ENCODE measurements at regions not wholly inside any gene's neighbourhood (a gene's known extent, or its start where the extent isn't known, plus 50 kb on each side); places are given as distances from the start of the nearest gene placed in this dataset.

GRCh38 chr3:86245360-86245759 is 745.6 kb downstream of the VGLL3 start:
- Mint-ChIP-seq H3K4me3 (no peak overlapping the region), H3K27me3 (no peaks in the 10 kb centered on the region), H3K4me1 (no peaks in the 10 kb centered on the region), H3K36me3 (no peaks in the 10 kb centered on the region), H3K27ac (no peak overlapping the region), H3K9me3 (peaks cover 0 to 10% (median 2%) of the 10 kb centered on the region in 7 donors)
- no peak for ATAC-seq (ENCODE audit: low read depth in 2 of 2)
- DNase-seq, result no peak

- ATAC-seq (ENCODE audit: low read depth in 2 of 2), result no peak
- peaks cover 0 to 10% (median 2%) of the 10 kb centered on the region in 7 donors for H3K9me3 Mint-ChIP-seq
- no peaks in the 10 kb centered on the region for H3K36me3 Mint-ChIP-seq
- DNase-seq, result no peak
- no peak overlapping the region for H3K27ac Mint-ChIP-seq
- H3K4me1 Mint-ChIP-seq, result no peaks in the 10 kb centered on the region
- H3K4me3 Mint-ChIP-seq, result no peak overlapping the region
- H3K27me3 Mint-ChIP-seq, result no peaks in the 10 kb centered on the region
Observed at GRCh38 chr3:86244905-86245304, 746.0 kb downstream of the VGLL3 start.

GRCh38 chr3:86239946-86240345 is 751.0 kb downstream of the VGLL3 start:
- DNase-seq, result no peak
- H3K4me3 Mint-ChIP-seq, result no peak overlapping the region

GRCh38 chr3:86234506-86235254 is 756.3 kb downstream of the VGLL3 start:
- no peak for DNase-seq
- H3K27ac Mint-ChIP-seq, result no peak overlapping the region
- no peaks in the 10 kb centered on the region for H3K4me1 Mint-ChIP-seq
- no peaks in the 10 kb centered on the region for H3K27me3 Mint-ChIP-seq
- no peak for ATAC-seq (ENCODE audit: low read depth in 2 of 2)
- no peaks in the 10 kb centered on the region for H3K36me3 Mint-ChIP-seq
- H3K9me3 Mint-ChIP-seq, result no peaks in the 10 kb centered on the region
- H3K4me3 Mint-ChIP-seq, result no peak overlapping the region

More at GRCh38 chr3:86239946-86240345, 751.0 kb downstream of the VGLL3 start:
- Mint-ChIP-seq H3K4me1 (no peaks in the 10 kb centered on the region), H3K36me3 (no peaks in the 10 kb centered on the region), H3K27me3 (no peaks in the 10 kb centered on the region), H3K27ac (no peak overlapping the region), H3K9me3 (no peaks in the 10 kb centered on the region)
- no peak for ATAC-seq (ENCODE audit: low read depth in 2 of 2)

GRCh38 chr3:86230762-86231161 is 760.2 kb downstream of the VGLL3 start:
- no peaks in the 10 kb centered on the region for H3K4me1 Mint-ChIP-seq
- H3K27me3 Mint-ChIP-seq, result no peaks in the 10 kb centered on the region
- DNase-seq (no peak), ATAC-seq (ENCODE audit: low read depth in 2 of 2) (no peak)
- peaks cover 0 to 2% (median 0%) of the 10 kb centered on the region in 7 donors for H3K9me3 Mint-ChIP-seq
- H3K4me3 Mint-ChIP-seq, result no peak overlapping the region
- H3K27ac Mint-ChIP-seq, result no peak overlapping the region
- H3K36me3 Mint-ChIP-seq, result no peaks in the 10 kb centered on the region

GRCh38 chr3:86229775-86230094 is 761.2 kb downstream of the VGLL3 start:
- no peaks in the 10 kb centered on the region for H3K36me3 Mint-ChIP-seq
- H3K4me1 Mint-ChIP-seq, result no peaks in the 10 kb centered on the region
- ATAC-seq (ENCODE audit: low read depth in 2 of 2), result no peak
- no peak overlapping the region for H3K27ac Mint-ChIP-seq
- DNase-seq, result no peak
- H3K4me3 Mint-ChIP-seq, result no peak overlapping the region
- H3K27me3 Mint-ChIP-seq, result no peaks in the 10 kb centered on the region
- peaks cover 0 to 2% (median 0%) of the 10 kb centered on the region in 7 donors for H3K9me3 Mint-ChIP-seq

- Mint-ChIP-seq H3K4me3 (no peak overlapping the region), H3K27me3 (no peaks in the 10 kb centered on the region), H3K4me1 (no peaks in the 10 kb centered on the region), H3K36me3 (no peaks in the 10 kb centered on the region), H3K27ac (no peak overlapping the region), H3K9me3 (peaks cover 0 to 2% (median 0%) of the 10 kb centered on the region in 7 donors)
- ATAC-seq (ENCODE audit: low read depth in 2 of 2), result no peak
- no peak for DNase-seq
Observed at GRCh38 chr3:86229086-86229774, 761.7 kb downstream of the VGLL3 start.

GRCh38 chr3:86228101-86228500 is 762.8 kb downstream of the VGLL3 start:
- Mint-ChIP-seq H3K4me3 (no peak overlapping the region), H3K27me3 (no peaks in the 10 kb centered on the region), H3K27ac (no peak overlapping the region), H3K9me3 (peaks cover 0 to 2% (median 0%) of the 10 kb centered on the region in 7 donors), H3K4me1 (no peaks in the 10 kb centered on the region), H3K36me3 (no peaks in the 10 kb centered on the region)
- DNase-seq (no peak), ATAC-seq (ENCODE audit: low read depth in 2 of 2) (no peak)

- DNase-seq (no peak), ATAC-seq (ENCODE audit: low read depth in 2 of 2) (no peak)
- H3K4me1 Mint-ChIP-seq, result no peaks in the 10 kb centered on the region
- no peak overlapping the region for H3K27ac Mint-ChIP-seq
- no peaks in the 10 kb centered on the region for H3K36me3 Mint-ChIP-seq
- H3K27me3 Mint-ChIP-seq, result no peaks in the 10 kb centered on the region
- peaks cover 2 to 10% (median 6%) of the 10 kb centered on the region in 7 donors for H3K9me3 Mint-ChIP-seq
- no peak overlapping the region for H3K4me3 Mint-ChIP-seq
Observed at GRCh38 chr3:86225461-86225860, 765.5 kb downstream of the VGLL3 start.

- H3K4me1 Mint-ChIP-seq, result no peaks in the 10 kb centered on the region
- H3K27ac Mint-ChIP-seq, result no peak overlapping the region
- DNase-seq (no peak), ATAC-seq (ENCODE audit: low read depth in 2 of 2) (no peak)
- no peak overlapping the region for H3K4me3 Mint-ChIP-seq
- H3K27me3 Mint-ChIP-seq, result no peaks in the 10 kb centered on the region
- no peaks in the 10 kb centered on the region for H3K36me3 Mint-ChIP-seq
- H3K9me3 Mint-ChIP-seq, result peaks cover 3 to 20% (median 6%) of the 10 kb centered on the region in 7 donors
Observed at GRCh38 chr3:86221601-86222000, 769.3 kb downstream of the VGLL3 start.

GRCh38 chr3:86208772-86209171 is 782.2 kb downstream of the VGLL3 start:
- ATAC-seq (ENCODE audit: low read depth in 2 of 2), result no peak
- Mint-ChIP-seq H3K36me3 (no peaks in the 10 kb centered on the region), H3K9me3 (peaks cover 0 to 8% (median 3%) of the 10 kb centered on the region in 7 donors), H3K27me3 (no peaks in the 10 kb centered on the region), H3K4me1 (no peaks in the 10 kb centered on the region), H3K4me3 (no peak overlapping the region), H3K27ac (no peak overlapping the region)
- DNase-seq, result no peak

GRCh38 chr3:86182606-86183005 is 808.3 kb downstream of the VGLL3 start:
- no peak for DNase-seq
- ATAC-seq (ENCODE audit: low read depth in 2 of 2), result no peak
- peaks cover 0 to 10% (median 7%) of the 10 kb centered on the region in 7 donors for H3K9me3 Mint-ChIP-seq
- H3K27me3 Mint-ChIP-seq, result no peaks in the 10 kb centered on the region
- no peak overlapping the region for H3K4me3 Mint-ChIP-seq
- no peaks in the 10 kb centered on the region for H3K4me1 Mint-ChIP-seq
- no peaks in the 10 kb centered on the region for H3K36me3 Mint-ChIP-seq
- H3K27ac Mint-ChIP-seq, result no peak overlapping the region

GRCh38 chr3:86180696-86181095 is 810.3 kb downstream of the VGLL3 start:
- Mint-ChIP-seq H3K9me3 (peaks cover 0 to 8% (median 3%) of the 10 kb centered on the region in 7 donors), H3K4me1 (no peaks in the 10 kb centered on the region), H3K27ac (no peak overlapping the region)

GRCh38 chr3:86178095-86178494 is 812.9 kb downstream of the VGLL3 start:
- Mint-ChIP-seq H3K27me3 (no peaks in the 10 kb centered on the region), H3K36me3 (no peaks in the 10 kb centered on the region), H3K4me1 (no peaks in the 10 kb centered on the region), H3K9me3 (peaks cover 0 to 5% (median 0%) of the 10 kb centered on the region in 7 donors), H3K4me3 (no peak overlapping the region), H3K27ac (no peak overlapping the region)
- ATAC-seq (ENCODE audit: low read depth in 2 of 2), result no peak
- no peak for DNase-seq

More at GRCh38 chr3:86180696-86181095, 810.3 kb downstream of the VGLL3 start:
- no peak for DNase-seq
- no peak overlapping the region for H3K4me3 Mint-ChIP-seq
- no peaks in the 10 kb centered on the region for H3K27me3 Mint-ChIP-seq
- no peak for ATAC-seq (ENCODE audit: low read depth in 2 of 2)
- H3K36me3 Mint-ChIP-seq, result no peaks in the 10 kb centered on the region
